EL (cell line): ENCODE measurements at regions not wholly inside any gene's neighbourhood (a gene's known extent, or its start where the extent isn't known, plus 50 kb on each side); places are given as distances from the start of the nearest gene placed in this dataset.
"Not testable (repeated sequence)": the region's sequence is repeated elsewhere in the genome, so short reads cannot be mapped to it uniquely, and the experiment has no call there.

Experiments
- DNase-seq: peaks from one replicate; pipeline ENCODE4 v3.0.0-alpha.2; 2016

- no peak for DNase-seq
Observed at GRCh38 chr19:56894626-56895025, 54.1 kb upstream of the PEG3 start.

GRCh38 chr19:56896095-56896494, 55.6 kb upstream of the PEG3 start:
- DNase-seq: no peak

- DNase-seq: no peak
Observed at GRCh38 chr19:56899943-56900342, 59.4 kb upstream of the PEG3 start.

- no peak for DNase-seq
Observed at GRCh38 chr19:56900573-56901097, 60.1 kb upstream of the PEG3 start.

- DNase-seq: no peak
Observed at GRCh38 chr19:56905631-56906150, 65.2 kb upstream of the PEG3 start.

- DNase-seq: no peak
Observed at GRCh38 chr19:56912401-56913112, 72.0 kb upstream of the PEG3 start.

- DNase-seq: not testable (repeated sequence)
Observed at GRCh38 chr19:56913113-56913455, 72.6 kb upstream of the PEG3 start.

GRCh38 chr19:56916528-56916927, 76.0 kb upstream of the PEG3 start:
- no peak for DNase-seq

GRCh38 chr19:56917529-56917928, 77.0 kb upstream of the PEG3 start:
- no peak for DNase-seq

- DNase-seq: no peak
Observed at GRCh38 chr19:56917998-56918397, 77.5 kb upstream of the PEG3 start.

GRCh38 chr19:56918682-56919307, 78.3 kb upstream of the PEG3 start:
- DNase-seq: no peak

- DNase-seq: no peak
Observed at GRCh38 chr19:56919308-56919995, 78.9 kb upstream of the PEG3 start.

- DNase-seq: not testable (repeated sequence)
Observed at GRCh38 chr19:56926094-56926493, 85.6 kb upstream of the PEG3 start.

- DNase-seq: no peak
Observed at GRCh38 chr19:56927294-56927693, 86.8 kb upstream of the PEG3 start.

- no peak for DNase-seq
Observed at GRCh38 chr19:56927791-56928207, 87.3 kb upstream of the PEG3 start.

- DNase-seq: no peak
Observed at GRCh38 chr19:56930647-56931535, 90.4 kb upstream of the PEG3 start.

- no peak for DNase-seq
Observed at GRCh38 chr19:56933014-56933705, 92.6 kb upstream of the PEG3 start.

- no peak for DNase-seq
Observed at GRCh38 chr19:56934438-56935090, 94.0 kb upstream of the PEG3 start.

- DNase-seq: no peak
Observed at GRCh38 chr19:56939951-56940350, 99.4 kb upstream of the PEG3 start.

- DNase-seq: peak; percentile 14
Observed at GRCh38 chr19:56942756-56943155, 102.2 kb upstream of the PEG3 start.

- no peak for DNase-seq
Observed at GRCh38 chr19:56946159-56946558, 105.6 kb upstream of the PEG3 start.

- no peak for DNase-seq
Observed at GRCh38 chr19:56947206-56947605, 106.7 kb upstream of the PEG3 start.
